ENCODE measurements at regions not wholly inside any gene's neighbourhood (a gene's known extent, or its start where the extent isn't known, plus 50 kb on each side); places are given as distances from the start of the nearest gene placed in this dataset.

- Histone ChIP-seq H3K27me3 (ENCODE audit: control insufficient read depth in 3 of 3, insufficient read depth in 3 of 3, low read length in 3 of 3) (no peaks in the 10 kb centered on the region), H3K36me3 (ENCODE audit: control insufficient read depth in 3 of 3, insufficient read depth in 3 of 3, low read length in 3 of 3) (no peaks in the 10 kb centered on the region), H3K4me1 (ENCODE audit: control insufficient read depth in 3 of 3, insufficient read depth in 3 of 3, low read length in 3 of 3) (peaks cover 0 to 6% (median 3%) of the 10 kb centered on the region in 3 donors), H3K4me3 (ENCODE audit: low read length in 3 of 3) (no peak overlapping the region), H3K9ac (ENCODE audit: low read depth in 1 of 3, low read length in 3 of 3) (no peak overlapping the region), H3K27ac (ENCODE audit: low read depth, low read length) (no peak overlapping the region), H3K9me3 (ENCODE audit: control insufficient read depth in 3 of 3, low read length in 3 of 3) (no peaks in the 10 kb centered on the region)
These were observed 214.7 kb upstream of the NRIP1 start for GRCh38 chr21:15279482-15279881.

- no peaks in the 10 kb centered on the region for H3K36me3 ChIP-seq (ENCODE audit: control insufficient read depth in 3 of 3, insufficient read depth in 3 of 3, low read length in 3 of 3)
- H3K27ac ChIP-seq (ENCODE audit: low read depth, low read length), result no peak overlapping the region
- no peaks in the 10 kb centered on the region for H3K9me3 ChIP-seq (ENCODE audit: control insufficient read depth in 3 of 3, low read length in 3 of 3)
- no peak overlapping the region for H3K4me3 ChIP-seq (ENCODE audit: low read length in 3 of 3)
- no peak overlapping the region for H3K9ac ChIP-seq (ENCODE audit: low read depth in 1 of 3, low read length in 3 of 3)
- peaks cover 3 to 9% (median 6%) of the 10 kb centered on the region in 3 donors for H3K4me1 ChIP-seq (ENCODE audit: control insufficient read depth in 3 of 3, insufficient read depth in 3 of 3, low read length in 3 of 3)
- no peaks in the 10 kb centered on the region for H3K27me3 ChIP-seq (ENCODE audit: control insufficient read depth in 3 of 3, insufficient read depth in 3 of 3, low read length in 3 of 3)
These were observed 216.9 kb upstream of the NRIP1 start for GRCh38 chr21:15281714-15282113.

- Histone ChIP-seq H3K4me3 (ENCODE audit: low read length in 3 of 3) (no peak overlapping the region), H3K27ac (ENCODE audit: low read depth, low read length) (no peak overlapping the region), H3K36me3 (ENCODE audit: control insufficient read depth in 3 of 3, insufficient read depth in 3 of 3, low read length in 3 of 3) (no peaks in the 10 kb centered on the region), H3K27me3 (ENCODE audit: control insufficient read depth in 3 of 3, insufficient read depth in 3 of 3, low read length in 3 of 3) (no peaks in the 10 kb centered on the region), H3K9ac (ENCODE audit: low read depth in 1 of 3, low read length in 3 of 3) (no peak overlapping the region), H3K4me1 (ENCODE audit: control insufficient read depth in 3 of 3, insufficient read depth in 3 of 3, low read length in 3 of 3) (peaks cover 3 to 9% (median 6%) of the 10 kb centered on the region in 3 donors), H3K9me3 (ENCODE audit: control insufficient read depth in 3 of 3, low read length in 3 of 3) (no peaks in the 10 kb centered on the region)
These were observed 217.9 kb upstream of the NRIP1 start for GRCh38 chr21:15282665-15283064.

DNA sequence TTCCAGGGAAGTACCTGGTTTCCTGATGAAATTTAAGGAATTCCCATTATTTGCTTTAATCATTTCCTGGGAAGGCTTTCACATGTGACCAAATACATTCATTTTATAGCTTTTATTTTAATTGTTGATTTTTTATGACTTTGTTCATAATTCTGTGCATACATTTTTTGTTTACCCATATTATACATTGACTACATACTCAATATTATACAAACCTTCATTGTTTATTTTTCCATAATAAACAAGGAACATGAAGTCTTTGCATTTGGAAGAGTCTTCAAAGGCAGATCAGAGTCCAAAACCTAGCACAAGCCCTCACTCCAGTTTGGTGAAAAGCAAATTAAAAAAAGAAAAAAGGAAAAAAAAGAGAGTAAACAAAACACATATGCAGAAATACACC lies 218.3 kb upstream of the NRIP1 start:
- no peaks in the 10 kb centered on the region for H3K27me3 ChIP-seq (ENCODE audit: control insufficient read depth in 3 of 3, insufficient read depth in 3 of 3, low read length in 3 of 3)
- no peak overlapping the region for H3K4me3 ChIP-seq (ENCODE audit: low read length in 3 of 3)

GRCh38 chr21:15283789-15284188 lies 219.0 kb upstream of the NRIP1 start:
- no peaks in the 10 kb centered on the region for H3K9me3 ChIP-seq (ENCODE audit: control insufficient read depth in 3 of 3, low read length in 3 of 3)
- no peaks in the 10 kb centered on the region for H3K36me3 ChIP-seq (ENCODE audit: control insufficient read depth in 3 of 3, insufficient read depth in 3 of 3, low read length in 3 of 3)
- H3K4me3 ChIP-seq (ENCODE audit: low read length in 3 of 3), result no peak overlapping the region
- no peaks in the 10 kb centered on the region for H3K27me3 ChIP-seq (ENCODE audit: control insufficient read depth in 3 of 3, insufficient read depth in 3 of 3, low read length in 3 of 3)
- no peak overlapping the region for H3K27ac ChIP-seq (ENCODE audit: low read depth, low read length)
- peaks cover 3 to 9% (median 6%) of the 10 kb centered on the region in 3 donors for H3K4me1 ChIP-seq (ENCODE audit: control insufficient read depth in 3 of 3, insufficient read depth in 3 of 3, low read length in 3 of 3)
- no peak overlapping the region for H3K9ac ChIP-seq (ENCODE audit: low read depth in 1 of 3, low read length in 3 of 3)

More for the DNA sequence above, 218.3 kb upstream of the NRIP1 start:
- Histone ChIP-seq H3K4me1 (ENCODE audit: control insufficient read depth in 3 of 3, insufficient read depth in 3 of 3, low read length in 3 of 3) (peaks cover 3 to 9% (median 6%) of the 10 kb centered on the region in 3 donors), H3K27ac (ENCODE audit: low read depth, low read length) (no peak overlapping the region), H3K36me3 (ENCODE audit: control insufficient read depth in 3 of 3, insufficient read depth in 3 of 3, low read length in 3 of 3) (no peaks in the 10 kb centered on the region), H3K9me3 (ENCODE audit: control insufficient read depth in 3 of 3, low read length in 3 of 3) (no peaks in the 10 kb centered on the region), H3K9ac (ENCODE audit: low read depth in 1 of 3, low read length in 3 of 3) (no peak overlapping the region)

- H3K4me1 ChIP-seq (ENCODE audit: control insufficient read depth in 3 of 3, insufficient read depth in 3 of 3, low read length in 3 of 3), result peaks cover 3 to 13% (median 6%) of the 10 kb centered on the region in 3 donors
- no peaks in the 10 kb centered on the region for H3K9me3 ChIP-seq (ENCODE audit: control insufficient read depth in 3 of 3, low read length in 3 of 3)
- no peak overlapping the region for H3K27ac ChIP-seq (ENCODE audit: low read depth, low read length)
These were observed 220.8 kb upstream of the NRIP1 start for GRCh38 chr21:15285556-15285955.

GRCh38 chr21:15289246-15289645 lies 224.4 kb upstream of the NRIP1 start:
- H3K36me3 ChIP-seq (ENCODE audit: control insufficient read depth in 3 of 3, insufficient read depth in 3 of 3, low read length in 3 of 3), result no peaks in the 10 kb centered on the region
- no peak overlapping the region for H3K27ac ChIP-seq (ENCODE audit: low read depth, low read length)
- H3K27me3 ChIP-seq (ENCODE audit: control insufficient read depth in 3 of 3, insufficient read depth in 3 of 3, low read length in 3 of 3), result no peaks in the 10 kb centered on the region
- peaks cover 0 to 8% (median 6%) of the 10 kb centered on the region in 3 donors for H3K4me1 ChIP-seq (ENCODE audit: control insufficient read depth in 3 of 3, insufficient read depth in 3 of 3, low read length in 3 of 3)
- H3K9me3 ChIP-seq (ENCODE audit: control insufficient read depth in 3 of 3, low read length in 3 of 3), result no peaks in the 10 kb centered on the region
- no peak overlapping the region for H3K4me3 ChIP-seq (ENCODE audit: low read length in 3 of 3)
- no peak overlapping the region for H3K9ac ChIP-seq (ENCODE audit: low read depth in 1 of 3, low read length in 3 of 3)

More at GRCh38 chr21:15285556-15285955, 220.8 kb upstream of the NRIP1 start:
- H3K27me3 ChIP-seq (ENCODE audit: control insufficient read depth in 3 of 3, insufficient read depth in 3 of 3, low read length in 3 of 3), result no peaks in the 10 kb centered on the region
- no peak overlapping the region for H3K4me3 ChIP-seq (ENCODE audit: low read length in 3 of 3)
- H3K36me3 ChIP-seq (ENCODE audit: control insufficient read depth in 3 of 3, insufficient read depth in 3 of 3, low read length in 3 of 3), result no peaks in the 10 kb centered on the region
- no peak overlapping the region for H3K9ac ChIP-seq (ENCODE audit: low read depth in 1 of 3, low read length in 3 of 3)

- Histone ChIP-seq H3K4me3 (ENCODE audit: low read length in 3 of 3) (peak overlapping the region in 2 of 3 donors; percentile 51 to 53), H3K27me3 (ENCODE audit: control insufficient read depth in 3 of 3, insufficient read depth in 3 of 3, low read length in 3 of 3) (no peaks in the 10 kb centered on the region), H3K9me3 (ENCODE audit: control insufficient read depth in 3 of 3, low read length in 3 of 3) (no peaks in the 10 kb centered on the region), H3K4me1 (ENCODE audit: control insufficient read depth in 3 of 3, insufficient read depth in 3 of 3, low read length in 3 of 3) (peaks cover 0 to 7% (median 6%) of the 10 kb centered on the region in 3 donors), H3K27ac (ENCODE audit: low read depth, low read length) (no peak overlapping the region), H3K36me3 (ENCODE audit: control insufficient read depth in 3 of 3, insufficient read depth in 3 of 3, low read length in 3 of 3) (no peaks in the 10 kb centered on the region), H3K9ac (ENCODE audit: low read depth in 1 of 3, low read length in 3 of 3) (no peak overlapping the region)
These were observed 225.4 kb upstream of the NRIP1 start for GRCh38 chr21:15289896-15290841.

DNA sequence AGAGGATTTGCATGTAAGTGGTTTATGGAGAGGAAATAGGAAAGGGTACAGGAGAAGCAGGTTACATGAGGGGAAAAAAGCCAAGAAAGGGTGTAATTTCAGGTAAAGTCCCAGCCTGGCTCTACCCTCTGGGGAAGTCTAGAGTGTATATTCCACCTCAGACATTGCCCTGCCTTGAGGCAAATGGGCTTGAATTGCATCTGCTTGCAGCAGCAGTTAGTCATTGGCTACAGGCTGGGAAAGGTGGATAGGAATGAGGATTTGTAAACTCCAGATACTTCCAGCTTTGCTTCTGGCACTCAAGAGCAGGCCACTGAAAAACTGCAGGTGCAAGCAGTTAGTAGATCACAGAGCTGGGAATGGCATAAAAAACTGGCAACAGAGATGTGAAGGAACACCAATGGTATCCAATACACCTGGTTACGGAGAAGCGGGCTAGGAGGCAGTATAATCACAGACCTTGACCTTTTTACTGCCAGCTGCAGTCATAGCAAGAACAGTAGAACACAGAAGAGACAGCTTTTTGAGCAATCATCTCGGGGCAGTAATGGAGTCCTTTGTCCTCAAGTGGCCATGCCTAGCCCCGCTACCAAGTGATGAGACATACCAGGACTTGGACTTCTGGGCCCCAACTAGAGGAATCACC lies 226.9 kb upstream of the NRIP1 start:
- Histone ChIP-seq H3K4me3 (ENCODE audit: low read length in 3 of 3) (no peak overlapping the region), H3K27ac (ENCODE audit: low read depth, low read length) (no peak overlapping the region), H3K36me3 (ENCODE audit: control insufficient read depth in 3 of 3, insufficient read depth in 3 of 3, low read length in 3 of 3) (no peaks in the 10 kb centered on the region), H3K9ac (ENCODE audit: low read depth in 1 of 3, low read length in 3 of 3) (no peak overlapping the region), H3K4me1 (ENCODE audit: control insufficient read depth in 3 of 3, insufficient read depth in 3 of 3, low read length in 3 of 3) (peaks cover 0 to 4% (median 0%) of the 10 kb centered on the region in 3 donors), H3K9me3 (ENCODE audit: control insufficient read depth in 3 of 3, low read length in 3 of 3) (no peaks in the 10 kb centered on the region), H3K27me3 (ENCODE audit: control insufficient read depth in 3 of 3, insufficient read depth in 3 of 3, low read length in 3 of 3) (no peaks in the 10 kb centered on the region)

DNA sequence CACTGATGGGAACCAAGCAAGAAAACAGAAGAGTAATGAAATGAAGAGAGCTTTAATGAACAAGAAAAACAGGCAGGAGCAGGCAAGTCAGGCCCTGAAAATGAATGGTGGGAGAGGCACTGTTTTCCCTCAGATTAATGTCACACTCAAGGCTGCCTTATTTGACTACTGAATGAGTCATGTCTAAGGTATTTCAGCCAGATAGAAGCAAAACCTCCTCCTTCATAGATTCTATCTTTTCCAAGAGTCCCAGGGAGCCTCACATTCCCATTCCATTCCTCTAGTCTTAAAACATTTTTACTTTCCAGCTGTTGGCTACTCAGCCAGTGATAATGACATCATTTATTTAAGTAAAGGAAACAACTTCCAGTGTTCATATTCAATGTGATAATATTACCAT lies 228.4 kb upstream of the NRIP1 start:
- Histone ChIP-seq H3K9ac (ENCODE audit: low read depth in 1 of 3, low read length in 3 of 3) (no peak overlapping the region), H3K27ac (ENCODE audit: low read depth, low read length) (no peak overlapping the region), H3K4me3 (ENCODE audit: low read length in 3 of 3) (no peak overlapping the region), H3K36me3 (ENCODE audit: control insufficient read depth in 3 of 3, insufficient read depth in 3 of 3, low read length in 3 of 3) (no peaks in the 10 kb centered on the region), H3K27me3 (ENCODE audit: control insufficient read depth in 3 of 3, insufficient read depth in 3 of 3, low read length in 3 of 3) (no peaks in the 10 kb centered on the region), H3K4me1 (ENCODE audit: control insufficient read depth in 3 of 3, insufficient read depth in 3 of 3, low read length in 3 of 3) (peaks cover 0 to 4% (median 0%) of the 10 kb centered on the region in 3 donors), H3K9me3 (ENCODE audit: control insufficient read depth in 3 of 3, low read length in 3 of 3) (no peaks in the 10 kb centered on the region)

Measured in skeletal muscle tissue (tissue), 3 donors.